Natural killer cell (primary cell): ENCODE measurements at regions not wholly inside any gene's neighbourhood (a gene's known extent, or its start where the extent isn't known, plus 50 kb on each side); places are given as distances from the start of the nearest gene placed in this dataset.

Source experiments
- ATAC-seq, 3 donors: fragments of 150-1000 bp in 2 of 3; fragments of 200-7000 bp in 1 of 3; cut with Tn5 transposase; 1 replicate in 1 of 3; 2 replicates in 2 of 3; pipeline ENCODE4 v1.10.0; 2021; ENCODE audit warnings: mild to moderate bottlenecking in 2 of 3, moderate library complexity in 2 of 3
- DNase-seq, 2 donors: peaks; one replicate each; pipeline versions ENCODE4 v3.0.0 to v3.0.0-alpha.2; 2013 to 2021; ENCODE audit warnings: mixed read lengths in 1 of 2
- H3K27ac ChIP-seq: one replicate; pipeline ENCODE4 v1.5.1; 2013; ENCODE audit warnings: mild to moderate bottlenecking, low read length
- H3K27me3 ChIP-seq: one replicate; pipeline ENCODE4 v1.6.1; 2013; ENCODE audit warnings: low read length; ENCODE audit not compliant: control insufficient read depth, insufficient read depth
- H3K36me3 ChIP-seq: one replicate; pipeline ENCODE4 v1.6.1; 2013; ENCODE audit warnings: low read length; ENCODE audit not compliant: control insufficient read depth, insufficient read depth
- H3K4me1 ChIP-seq: one replicate; pipeline ENCODE4 v1.6.1; 2013; ENCODE audit warnings: low read length; ENCODE audit not compliant: control insufficient read depth, insufficient read depth
- H3K4me3 ChIP-seq: one replicate; pipeline ENCODE4 v1.5.1; 2013; ENCODE audit warnings: low read length
- H3K9me3 ChIP-seq: one replicate; pipeline ENCODE4 v1.6.1; 2013; ENCODE audit warnings: low read length; ENCODE audit not compliant: control insufficient read depth, insufficient read depth
- H3K27ac Mint-ChIP-seq, 2 donors: one replicate each; pipeline ENCODE4 v1.8.0; 2022; ENCODE audit warnings: mild to moderate bottlenecking in 2 of 2, mixed read lengths in 2 of 2, moderate library complexity in 1 of 2
- H3K27me3 Mint-ChIP-seq, 2 donors: one replicate each; pipeline ENCODE4 v1.8.0; 2022; ENCODE audit warnings: low read depth in 2 of 2, mixed read lengths in 2 of 2
- H3K36me3 Mint-ChIP-seq: one replicate; pipeline ENCODE4 v1.8.0; 2022; ENCODE audit warnings: mixed read lengths
- H3K4me1 Mint-ChIP-seq, 2 donors: one replicate each; pipeline ENCODE4 v1.8.0; 2022; ENCODE audit warnings: mixed read lengths in 2 of 2
- H3K4me3 Mint-ChIP-seq: one replicate; pipeline ENCODE4 v1.8.0; 2022; ENCODE audit warnings: mild to moderate bottlenecking, moderate library complexity, mixed read lengths
- H3K9me3 Mint-ChIP-seq, 2 donors: one replicate each; pipeline ENCODE4 v1.8.0; 2022; ENCODE audit warnings: mixed read lengths in 2 of 2
- CTCF ChIP-seq: fragments of 200-600 bp; IDR thresholded peaks from one replicate; pipeline ENCODE4 v1.8.0; 2022; ENCODE audit warnings: antibody characterized with exemption
- WGBS: methylation state at CpG from one replicate; pipeline ENCODE4 v1.1.7; 2013; ENCODE audit warnings: missing lambda C conversion rate; ENCODE audit not compliant: insufficient coverage; 5-methylcytosine and 5-hydroxymethylcytosine counted together
- intact Hi-C: fragments of 100-400 bp; cut with micrococcal nuclease; formaldehyde crosslinking; loops from one replicate; pipeline ENCODE4 v1.14.2; 2022

GRCh38 chr1:43048601-43049011, 89.9 kb upstream of the SLC2A1 start:
- Mint-ChIP-seq H3K36me3 (no peaks in the 10 kb centered on the region), H3K4me1 (no peaks in the 10 kb centered on the region), H3K9me3 (no peaks in the 10 kb centered on the region), H3K27me3 (peaks cover 8 to 19% of the 10 kb centered on the region in 2 donors), H3K27ac (no peak overlapping the region), H3K4me3 (no peak overlapping the region)
- Histone ChIP-seq H3K4me1 (no peaks in the 10 kb centered on the region), H3K36me3 (no peaks in the 10 kb centered on the region), H3K4me3 (no peak overlapping the region), H3K9me3 (no peaks in the 10 kb centered on the region), H3K27me3 (no peaks in the 10 kb centered on the region), H3K27ac (no peak overlapping the region)
- TF ChIP-seq CTCF = no peak
- 82% methylated on average over 2 of the region's 2 CpGs for WGBS
- DNase-seq (no peak), ATAC-seq (no peak)
- intact Hi-C loops = no loop called here

GRCh38 chr1:43047135-43047534, 88.5 kb upstream of the SLC2A1 start:
- Mint-ChIP-seq H3K27ac (no peak overlapping the region), H3K9me3 (no peaks in the 10 kb centered on the region), H3K27me3 (peaks cover 8 to 17% of the 10 kb centered on the region in 2 donors), H3K4me3 (no peak overlapping the region), H3K4me1 (peaks cover 4 to 6% of the 10 kb centered on the region in 2 donors), H3K36me3 (no peaks in the 10 kb centered on the region)
- no peaks in the 10 kb centered on the region for H3K36me3 ChIP-seq
- intact Hi-C loops = no loop called here
- no peaks in the 10 kb centered on the region for H3K9me3 ChIP-seq
- no peak for TF ChIP-seq CTCF
- no peaks in the 10 kb centered on the region for H3K4me1 ChIP-seq
- DNase-seq = no peak
- H3K27me3 ChIP-seq = no peaks in the 10 kb centered on the region
- ATAC-seq = no peak
- H3K27ac ChIP-seq = no peak overlapping the region
- H3K4me3 ChIP-seq = no peak overlapping the region
- WGBS = 85% methylated on average over 1 of the region's 1 CpG

GRCh38 chr1:43044572-43045361, 86.1 kb upstream of the SLC2A1 start:
- WGBS = 84% methylated on average over 6 of the region's 6 CpGs
- ATAC-seq (no peak), DNase-seq (no peak)
- no peaks in the 10 kb centered on the region for H3K4me1 ChIP-seq
- Mint-ChIP-seq H3K36me3 (no peaks in the 10 kb centered on the region), H3K27ac (no peak overlapping the region), H3K9me3 (no peaks in the 10 kb centered on the region), H3K4me1 (peaks cover 4 to 6% of the 10 kb centered on the region in 2 donors), H3K4me3 (no peak overlapping the region), H3K27me3 (peaks cover 3 to 8% of the 10 kb centered on the region in 2 donors)
- H3K27me3 ChIP-seq = no peaks in the 10 kb centered on the region
- no peaks in the 10 kb centered on the region for H3K36me3 ChIP-seq
- no peak overlapping the region for H3K27ac ChIP-seq
- no peak overlapping the region for H3K4me3 ChIP-seq
- no peak for TF ChIP-seq CTCF
- no peaks in the 10 kb centered on the region for H3K9me3 ChIP-seq
- intact Hi-C loops = no loop called here

- no peaks in the 10 kb centered on the region for H3K36me3 Mint-ChIP-seq
- Histone ChIP-seq H3K27me3 (no peaks in the 10 kb centered on the region), H3K9me3 (no peaks in the 10 kb centered on the region), H3K4me3 (no peak overlapping the region), H3K27ac (no peak overlapping the region), H3K36me3 (no peaks in the 10 kb centered on the region), H3K4me1 (no peaks in the 10 kb centered on the region)
- no peaks in the 10 kb centered on the region for H3K9me3 Mint-ChIP-seq
- peaks cover 3 to 8% of the 10 kb centered on the region in 2 donors for H3K27me3 Mint-ChIP-seq
- intact Hi-C loops = no loop called here
- peaks cover 4 to 6% of the 10 kb centered on the region in 2 donors for H3K4me1 Mint-ChIP-seq
- DNase-seq (no peak), ATAC-seq (no peak)
- H3K4me3 Mint-ChIP-seq = no peak overlapping the region
- no peak overlapping the region for H3K27ac Mint-ChIP-seq
- WGBS = 93% methylated on average over 5 of the region's 5 CpGs
- no peak for TF ChIP-seq CTCF
Measured at GRCh38 chr1:43043695-43044094, 85.0 kb upstream of the SLC2A1 start.
